HG02973 (cell line): ENCODE measurements at regions not wholly inside any gene's neighbourhood (a gene's known extent, or its start where the extent isn't known, plus 50 kb on each side); places are given as distances from the start of the nearest gene placed in this dataset.

Experiments used
- ATAC-seq: cut with Tn5 transposase; IDR thresholded peaks from one replicate; pipeline ENCODE4 v1.9.1; 2021; ENCODE audit warnings: moderate library complexity; ENCODE audit not compliant: unreplicated experiment

GRCh38 chr6:43858161-43859153 is 88.4 kb downstream of the VEGFA start:
- ATAC-seq: no peak

- no peak for ATAC-seq
Observed at GRCh38 chr6:43856005-43856765, 86.2 kb downstream of the VEGFA start.

GRCh38 chr6:43855247-43855646 is 85.2 kb downstream of the VEGFA start:
- no peak for ATAC-seq

GRCh38 chr6:43853066-43853650 is 83.1 kb downstream of the VEGFA start:
- no peak for ATAC-seq

- ATAC-seq: no peak
Observed at GRCh38 chr6:43852350-43852864, 82.4 kb downstream of the VEGFA start.

- no peak for ATAC-seq
Observed at GRCh38 chr6:43851204-43851865, 81.3 kb downstream of the VEGFA start.

GRCh38 chr6:43850314-43851203 is 80.5 kb downstream of the VEGFA start:
- no peak for ATAC-seq

GRCh38 chr6:43849844-43850243 is 79.8 kb downstream of the VEGFA start:
- no peak for ATAC-seq

GRCh38 chr6:43848671-43849391 is 78.8 kb downstream of the VEGFA start:
- ATAC-seq: no peak

GRCh38 chr6:43847741-43848630 is 78.0 kb downstream of the VEGFA start:
- no peak for ATAC-seq

GRCh38 chr6:43846556-43846955 is 76.5 kb downstream of the VEGFA start:
- ATAC-seq: no peak

- no peak for ATAC-seq
Observed at GRCh38 chr6:43845646-43846045, 75.6 kb downstream of the VEGFA start.

- ATAC-seq: no peak
Observed at GRCh38 chr6:43843669-43844171, 73.7 kb downstream of the VEGFA start.

- no peak for ATAC-seq
Observed at GRCh38 chr6:43843097-43843645, 73.2 kb downstream of the VEGFA start.

- ATAC-seq: no peak
Observed at GRCh38 chr6:43842231-43842794, 72.3 kb downstream of the VEGFA start.

GRCh38 chr6:43840490-43841218 is 70.6 kb downstream of the VEGFA start:
- no peak for ATAC-seq
